ENCODE measurements at regions not wholly inside any gene's neighbourhood (a gene's known extent, or its start where the extent isn't known, plus 50 kb on each side); places are given as distances from the start of the nearest gene placed in this dataset.

DNA sequence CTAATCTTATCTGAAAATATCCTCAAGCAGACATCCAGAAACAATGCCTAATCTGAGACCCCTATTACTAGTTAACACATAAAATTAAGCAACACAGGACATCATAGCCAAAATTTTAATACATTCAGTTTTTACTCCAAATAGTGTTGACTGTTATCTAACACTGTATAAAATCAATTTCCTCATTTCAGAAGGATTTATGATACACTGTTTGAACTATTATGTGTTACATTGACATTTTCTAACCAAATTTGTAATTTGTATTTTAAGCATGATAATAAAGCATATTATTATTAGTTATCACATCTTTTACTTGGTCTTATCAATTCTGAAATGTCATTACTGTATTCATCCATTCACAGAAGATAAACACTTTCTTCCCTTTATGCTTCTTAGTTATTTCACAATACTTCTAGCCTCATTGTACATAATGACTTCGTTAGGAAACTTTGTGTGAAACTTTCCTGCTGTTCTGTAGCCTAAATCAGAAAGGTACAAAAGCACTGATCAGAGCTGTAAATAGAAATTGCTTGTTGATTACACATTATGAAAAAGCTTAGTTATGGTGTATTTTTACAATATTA is 1248.9 kb downstream of the JRKL start:
- TF ChIP-seq, protein P1, sequence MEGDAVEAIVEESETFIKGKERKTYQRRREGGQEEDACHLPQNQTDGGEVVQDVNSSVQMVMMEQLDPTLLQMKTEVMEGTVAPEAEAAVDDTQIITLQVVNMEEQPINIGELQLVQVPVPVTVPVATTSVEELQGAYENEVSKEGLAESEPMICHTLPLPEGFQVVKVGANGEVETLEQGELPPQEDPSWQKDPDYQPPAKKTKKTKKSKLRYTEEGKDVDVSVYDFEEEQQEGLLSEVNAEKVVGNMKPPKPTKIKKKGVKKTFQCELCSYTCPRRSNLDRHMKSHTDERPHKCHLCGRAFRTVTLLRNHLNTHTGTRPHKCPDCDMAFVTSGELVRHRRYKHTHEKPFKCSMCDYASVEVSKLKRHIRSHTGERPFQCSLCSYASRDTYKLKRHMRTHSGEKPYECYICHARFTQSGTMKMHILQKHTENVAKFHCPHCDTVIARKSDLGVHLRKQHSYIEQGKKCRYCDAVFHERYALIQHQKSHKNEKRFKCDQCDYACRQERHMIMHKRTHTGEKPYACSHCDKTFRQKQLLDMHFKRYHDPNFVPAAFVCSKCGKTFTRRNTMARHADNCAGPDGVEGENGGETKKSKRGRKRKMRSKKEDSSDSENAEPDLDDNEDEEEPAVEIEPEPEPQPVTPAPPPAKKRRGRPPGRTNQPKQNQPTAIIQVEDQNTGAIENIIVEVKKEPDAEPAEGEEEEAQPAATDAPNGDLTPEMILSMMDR (IDR thresholded peaks at IDR 0.05; ENCODE audit: insufficient read depth, low read length, poor library complexity, severe bottlenecking): no peak
- no peak for TF ChIP-seq EZH2phosphoT487 (conservative IDR thresholded peaks at IDR 0.05; ENCODE audit: low read length)
- Histone ChIP-seq H3K9me3 (ENCODE audit: insufficient read depth, low read length) (no peaks in the 10 kb centered on the region), H3K4me3 (ENCODE audit: insufficient read depth, low read length, poor library complexity, severe bottlenecking) (no peak overlapping the region), H4K20me1 (ENCODE audit: low read depth, low read length) (no peaks in the 10 kb centered on the region), H3F3A (ENCODE audit: insufficient read depth) (no peaks in the 10 kb centered on the region), H3K27ac (ENCODE audit: low read depth, low read length) (no peak overlapping the region), H3K36me3 (ENCODE audit: low read length) (no peaks in the 10 kb centered on the region), H2AFZ (ENCODE audit: low read depth, low read length, severe bottlenecking) (no peak overlapping the region), H3K4me2 (ENCODE audit: low read depth, low read length, poor library complexity, severe bottlenecking) (no peak overlapping the region), H3K79me2 (ENCODE audit: insufficient read depth, low read length) (no peaks in the 10 kb centered on the region), H3K9ac (ENCODE audit: low read length) (no peak overlapping the region), H3K9me2 (replicated peaks; ENCODE audit: insufficient read depth, low read length) (no peaks in the 10 kb centered on the region), H3K27me3 (ENCODE audit: low read length) (no peaks in the 10 kb centered on the region)

DNA sequence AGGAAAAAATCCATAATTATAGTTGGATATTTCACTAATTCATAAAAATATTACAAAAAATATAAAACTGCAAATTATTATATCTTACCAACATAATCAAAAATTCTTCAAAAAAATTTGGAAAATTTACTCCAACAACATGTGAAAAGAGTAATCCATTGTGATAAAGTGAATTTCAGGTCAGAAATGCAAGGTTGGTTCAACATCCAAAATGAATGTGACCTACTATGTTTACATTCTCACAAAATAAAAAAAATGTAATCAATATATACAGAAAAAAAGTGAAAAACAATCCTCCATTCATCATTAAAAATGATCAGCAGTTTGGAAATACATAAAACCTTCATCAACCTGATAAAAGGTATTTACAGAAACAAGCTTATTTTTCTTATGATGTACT is 1252.2 kb downstream of the JRKL start:
- Histone ChIP-seq H3K27me3 (ENCODE audit: low read length) (no peaks in the 10 kb centered on the region), H3K9ac (ENCODE audit: low read length) (no peak overlapping the region), H3K9me3 (ENCODE audit: insufficient read depth, low read length) (no peaks in the 10 kb centered on the region), H3K79me2 (ENCODE audit: insufficient read depth, low read length) (no peaks in the 10 kb centered on the region), H2AFZ (ENCODE audit: low read depth, low read length, severe bottlenecking) (no peak overlapping the region), H3K27ac (ENCODE audit: low read depth, low read length) (no peak overlapping the region), H3K4me3 (ENCODE audit: insufficient read depth, low read length, poor library complexity, severe bottlenecking) (no peak overlapping the region), H3K4me2 (ENCODE audit: low read depth, low read length, poor library complexity, severe bottlenecking) (no peak overlapping the region), H3F3A (ENCODE audit: insufficient read depth) (no peaks in the 10 kb centered on the region), H3K9me2 (replicated peaks; ENCODE audit: insufficient read depth, low read length) (no peaks in the 10 kb centered on the region), H4K20me1 (ENCODE audit: low read depth, low read length) (no peaks in the 10 kb centered on the region), H3K36me3 (ENCODE audit: low read length) (no peaks in the 10 kb centered on the region)
- no peak for TF ChIP-seq EZH2phosphoT487 (conservative IDR thresholded peaks at IDR 0.05; ENCODE audit: low read length)
- TF ChIP-seq, protein P1 (IDR thresholded peaks at IDR 0.05; ENCODE audit: insufficient read depth, low read length, poor library complexity, severe bottlenecking): no peak

DNA sequence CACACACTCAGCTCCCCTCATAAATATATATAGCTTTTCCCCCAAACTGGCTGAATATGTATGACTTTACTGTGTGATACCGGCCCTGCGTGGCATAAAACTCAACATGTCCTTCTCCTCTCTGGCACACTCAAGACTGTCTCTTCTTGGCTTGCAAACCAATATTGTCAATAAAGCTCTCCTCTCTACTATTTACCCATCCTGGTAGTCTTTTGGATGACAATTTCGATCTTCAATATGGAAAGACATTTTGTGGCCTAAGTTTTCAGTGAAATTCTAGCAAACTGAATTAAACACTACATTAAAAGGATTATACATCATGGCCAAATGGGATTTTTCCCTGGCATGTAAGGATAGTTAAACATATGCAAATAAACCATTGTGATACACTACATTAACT is 1255.9 kb downstream of the JRKL start:
- TF ChIP-seq, protein P1 (IDR thresholded peaks at IDR 0.05; ENCODE audit: insufficient read depth, low read length, poor library complexity, severe bottlenecking): no peak
- no peak for TF ChIP-seq EZH2phosphoT487 (conservative IDR thresholded peaks at IDR 0.05; ENCODE audit: low read length)
- Histone ChIP-seq H3K9me2 (replicated peaks; ENCODE audit: insufficient read depth, low read length) (no peaks in the 10 kb centered on the region), H3F3A (ENCODE audit: insufficient read depth) (no peaks in the 10 kb centered on the region), H3K9me3 (ENCODE audit: insufficient read depth, low read length) (no peaks in the 10 kb centered on the region), H3K27ac (ENCODE audit: low read depth, low read length) (no peak overlapping the region), H3K79me2 (ENCODE audit: insufficient read depth, low read length) (no peaks in the 10 kb centered on the region), H3K9ac (ENCODE audit: low read length) (no peak overlapping the region), H3K27me3 (ENCODE audit: low read length) (no peaks in the 10 kb centered on the region), H3K36me3 (ENCODE audit: low read length) (no peaks in the 10 kb centered on the region), H2AFZ (ENCODE audit: low read depth, low read length, severe bottlenecking) (no peak overlapping the region), H3K4me2 (ENCODE audit: low read depth, low read length, poor library complexity, severe bottlenecking) (no peak overlapping the region), H4K20me1 (ENCODE audit: low read depth, low read length) (no peaks in the 10 kb centered on the region), H3K4me3 (ENCODE audit: insufficient read depth, low read length, poor library complexity, severe bottlenecking) (no peak overlapping the region)
